GM13976 (cell line): ENCODE measurements at regions not wholly inside any gene's neighbourhood (a gene's known extent, or its start where the extent isn't known, plus 50 kb on each side); places are given as distances from the start of the nearest gene placed in this dataset.

Experiments
- DNase-seq: peaks from one replicate; pipeline ENCODE4 v3.0.0; 2012; ENCODE audit warnings: low spot score
- in situ Hi-C: fragments of 300-500 bp; cut with MboI; formaldehyde crosslinking; loops from one replicate; pipeline ENCODE4 v1.12.0; 2022; ENCODE audit warnings: low sequenced_read_pairs, mixed read lengths, inconsistent platforms; ENCODE audit not compliant: unreplicated experiment
- TF ChIP-seq, protein P1 (sequence below): IDR thresholded peaks from 2 replicates; pipeline ENCODE4 v1.5.1; 2012; ENCODE audit warnings: borderline replicate concordance, mild to moderate bottlenecking; ENCODE audit not compliant: insufficient read depth; ENCODE audit errors: extremely low read depth, missing control alignments, control extremely low read depth

DNA sequence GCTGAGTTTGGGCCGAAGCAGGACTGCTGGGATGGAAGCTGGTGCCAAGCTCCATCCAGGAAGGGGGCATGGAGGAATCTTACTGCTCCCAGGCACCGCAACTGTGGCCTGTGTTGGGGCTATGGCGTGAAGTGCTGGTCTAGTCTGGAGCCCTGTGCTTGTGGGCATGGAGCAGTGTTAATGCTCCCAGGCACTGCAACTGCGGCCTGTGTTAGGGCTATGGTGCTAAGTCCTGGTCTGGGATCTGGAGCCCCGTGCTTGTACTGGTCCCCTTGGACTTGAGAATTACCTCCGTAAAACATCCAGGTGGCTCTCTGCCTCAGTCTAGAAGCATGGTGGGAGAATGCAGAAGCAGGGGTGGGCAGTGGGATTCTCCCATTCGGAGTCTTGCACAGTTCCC lies 1379.4 kb upstream of the ACVR2A start:
- no peak for DNase-seq
- TF ChIP-seq, protein P1, sequence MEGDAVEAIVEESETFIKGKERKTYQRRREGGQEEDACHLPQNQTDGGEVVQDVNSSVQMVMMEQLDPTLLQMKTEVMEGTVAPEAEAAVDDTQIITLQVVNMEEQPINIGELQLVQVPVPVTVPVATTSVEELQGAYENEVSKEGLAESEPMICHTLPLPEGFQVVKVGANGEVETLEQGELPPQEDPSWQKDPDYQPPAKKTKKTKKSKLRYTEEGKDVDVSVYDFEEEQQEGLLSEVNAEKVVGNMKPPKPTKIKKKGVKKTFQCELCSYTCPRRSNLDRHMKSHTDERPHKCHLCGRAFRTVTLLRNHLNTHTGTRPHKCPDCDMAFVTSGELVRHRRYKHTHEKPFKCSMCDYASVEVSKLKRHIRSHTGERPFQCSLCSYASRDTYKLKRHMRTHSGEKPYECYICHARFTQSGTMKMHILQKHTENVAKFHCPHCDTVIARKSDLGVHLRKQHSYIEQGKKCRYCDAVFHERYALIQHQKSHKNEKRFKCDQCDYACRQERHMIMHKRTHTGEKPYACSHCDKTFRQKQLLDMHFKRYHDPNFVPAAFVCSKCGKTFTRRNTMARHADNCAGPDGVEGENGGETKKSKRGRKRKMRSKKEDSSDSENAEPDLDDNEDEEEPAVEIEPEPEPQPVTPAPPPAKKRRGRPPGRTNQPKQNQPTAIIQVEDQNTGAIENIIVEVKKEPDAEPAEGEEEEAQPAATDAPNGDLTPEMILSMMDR: no peak
- in situ Hi-C loops: no loop called here

DNA sequence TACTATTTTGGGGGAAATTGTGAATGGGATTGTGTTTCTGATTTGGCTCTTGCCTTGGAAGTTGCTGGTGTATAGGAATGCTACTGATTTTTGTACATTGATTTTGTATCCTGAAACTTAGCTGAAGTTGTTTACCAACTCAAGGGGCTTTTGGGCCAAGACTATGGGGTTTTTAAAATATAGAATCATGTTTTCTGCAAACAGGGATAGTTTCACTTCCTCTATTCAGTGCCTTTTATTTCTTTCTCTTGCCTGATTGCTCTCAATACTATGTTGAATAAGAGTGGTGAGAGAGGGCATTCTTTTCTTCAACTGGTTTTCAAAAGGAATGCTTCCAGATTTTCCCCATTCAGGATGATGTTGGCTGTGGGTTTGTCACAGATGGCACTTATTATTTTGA lies 1383.8 kb upstream of the ACVR2A start:
- in situ Hi-C loops: no loop called here
- no peak for DNase-seq
- TF ChIP-seq, protein P1: no peak

DNA sequence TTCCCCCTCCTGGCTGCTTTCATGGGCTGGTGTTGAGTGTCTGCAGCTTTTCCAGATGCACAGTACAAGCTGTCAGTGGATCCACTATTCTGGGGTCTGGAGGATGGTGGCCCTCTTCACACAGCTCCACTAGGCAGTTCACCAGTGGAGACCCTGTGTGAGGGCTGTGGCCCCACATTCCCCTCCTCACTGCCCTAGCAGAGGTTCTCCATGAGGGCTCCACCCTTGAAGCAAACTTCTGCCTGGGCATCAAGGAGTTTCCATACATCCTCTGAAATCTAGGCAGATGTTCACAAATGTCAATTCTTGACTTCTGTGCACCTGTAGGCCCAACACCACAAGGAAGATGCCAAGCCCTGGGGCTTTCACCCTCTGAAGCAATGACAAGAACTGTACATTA lies 1386.2 kb upstream of the ACVR2A start:
- TF ChIP-seq, protein P1: no peak
- no peak for DNase-seq
- in situ Hi-C loops: no loop called here

DNA sequence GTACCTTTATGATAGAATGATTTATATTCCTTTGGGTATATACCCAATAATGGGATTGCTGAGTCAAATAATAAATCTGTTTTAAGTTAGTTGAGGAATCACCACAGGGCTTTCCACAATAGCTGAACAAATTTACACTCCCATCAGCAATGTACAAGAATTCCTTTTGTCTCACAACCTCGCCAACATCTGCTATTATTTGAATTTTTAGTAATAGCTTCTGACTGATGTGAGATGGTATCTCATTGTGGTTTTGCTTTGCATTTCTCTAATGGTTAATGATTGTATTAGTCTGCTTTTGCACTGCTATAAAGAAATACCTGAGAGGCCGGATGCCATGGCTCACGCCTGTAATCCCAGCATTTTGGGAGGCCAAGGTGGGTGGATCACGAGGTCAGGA lies 1387.6 kb upstream of the ACVR2A start:
- TF ChIP-seq, protein P1: no peak
- no peak for DNase-seq
- in situ Hi-C loops: no loop called here

DNA sequence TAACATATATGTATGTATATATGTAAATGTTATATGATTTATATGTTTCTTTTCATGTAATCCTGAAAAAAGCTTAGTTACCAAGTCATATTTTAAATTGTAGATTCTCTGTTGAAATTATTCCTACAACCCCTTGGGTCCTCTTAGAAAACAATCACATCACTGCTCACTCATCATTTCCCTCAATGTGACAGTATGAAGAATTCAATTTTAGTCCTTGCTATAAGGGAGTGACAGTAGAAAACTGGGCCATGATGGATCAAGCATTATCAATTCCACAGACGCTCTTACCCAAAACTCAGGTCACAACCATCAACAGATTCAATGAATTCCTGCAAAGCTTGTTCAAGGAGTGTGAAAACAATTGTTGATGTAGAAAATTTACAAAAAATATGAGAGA lies 1389.5 kb upstream of the ACVR2A start:
- no peak for DNase-seq
- TF ChIP-seq, protein P1: no peak
- in situ Hi-C loops: no loop called here

DNA sequence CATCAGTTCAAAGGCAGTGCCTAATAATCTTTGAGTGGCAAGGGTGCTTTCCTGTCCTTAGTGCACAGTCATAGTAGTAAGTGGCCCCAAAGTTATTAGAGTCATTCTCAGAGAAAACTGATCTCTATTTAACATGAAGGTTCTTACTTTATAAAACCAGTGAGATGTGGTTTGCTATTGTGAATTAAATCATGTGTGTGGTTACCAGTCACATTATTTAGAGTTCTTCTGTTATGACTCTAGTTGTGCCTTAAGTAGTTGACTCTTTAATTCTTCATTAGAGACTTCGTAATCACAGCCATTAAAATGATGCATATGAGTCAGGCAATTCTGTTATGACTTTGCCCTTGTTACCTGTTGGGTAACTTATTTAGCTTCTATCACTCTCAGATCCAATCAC lies 1392.9 kb upstream of the ACVR2A start:
- in situ Hi-C loops: no loop called here

DNA sequence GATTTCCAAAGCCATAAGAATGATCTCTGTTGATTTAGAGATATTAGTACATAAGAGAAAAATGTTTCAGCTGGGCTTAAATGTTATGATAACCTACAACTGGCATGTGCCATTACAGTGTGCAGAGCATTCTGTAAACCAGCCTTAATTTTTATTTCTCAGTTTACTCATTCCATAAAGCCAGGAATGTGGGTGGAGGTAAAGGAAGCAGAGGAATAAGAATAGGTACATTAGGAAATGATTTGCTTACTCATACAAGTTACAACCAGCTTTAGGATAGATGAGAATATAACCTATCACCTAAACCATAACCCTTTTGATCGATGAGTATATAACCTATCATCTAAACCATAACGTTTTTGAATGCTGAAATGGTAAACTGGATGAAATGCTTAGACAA lies 1394.7 kb upstream of the ACVR2A start:
- no peak for DNase-seq
- TF ChIP-seq, protein P1: no peak
- in situ Hi-C loops: no loop called here

More for the DNA sequence above, 1392.9 kb upstream of the ACVR2A start:
- DNase-seq: no peak
- TF ChIP-seq, protein P1: no peak
